Mesodermal cell (in vitro differentiated cells): ENCODE measurements at regions not wholly inside any gene's neighbourhood (a gene's known extent, or its start where the extent isn't known, plus 50 kb on each side); places are given as distances from the start of the nearest gene placed in this dataset.

ENCODE experiments used
- H3K27ac ChIP-seq: 2 replicates; pipeline ENCODE4 v1.7.0; 2013; ENCODE audit warnings: mild to moderate bottlenecking, low read depth, low read length, moderate library complexity; ENCODE audit not compliant: severe bottlenecking
- H3K36me3 ChIP-seq: 2 replicates; pipeline ENCODE4 v1.7.1; 2013; ENCODE audit warnings: mild to moderate bottlenecking, low read length, moderate library complexity; ENCODE audit not compliant: control insufficient read depth, insufficient read depth
- H3K4me1 ChIP-seq: one replicate; pipeline ENCODE4 v1.7.1; 2013; ENCODE audit warnings: mild to moderate bottlenecking, low read length; ENCODE audit not compliant: insufficient read depth, control insufficient read depth, poor library complexity, severe bottlenecking
- H3K4me3 ChIP-seq: 2 replicates; pipeline ENCODE4 v1.7.0; 2013; ENCODE audit warnings: low read length, control low read depth, mild to moderate bottlenecking; ENCODE audit not compliant: insufficient read depth, poor library complexity, severe bottlenecking; ENCODE audit errors: extremely low read depth
- H3K9me3 ChIP-seq: 2 replicates; pipeline ENCODE4 v1.7.1; 2013; ENCODE audit warnings: mild to moderate bottlenecking, low read length, moderate library complexity; ENCODE audit not compliant: control insufficient read depth
- WGBS, 2 experiments: methylation state at CpG; one replicate each; pipeline ENCODE4 v1.1.5; 2013; ENCODE audit warnings: missing lambda C conversion rate in 2 of 2; ENCODE audit not compliant: insufficient coverage in 2 of 2; 5-methylcytosine and 5-hydroxymethylcytosine counted together

DNA sequence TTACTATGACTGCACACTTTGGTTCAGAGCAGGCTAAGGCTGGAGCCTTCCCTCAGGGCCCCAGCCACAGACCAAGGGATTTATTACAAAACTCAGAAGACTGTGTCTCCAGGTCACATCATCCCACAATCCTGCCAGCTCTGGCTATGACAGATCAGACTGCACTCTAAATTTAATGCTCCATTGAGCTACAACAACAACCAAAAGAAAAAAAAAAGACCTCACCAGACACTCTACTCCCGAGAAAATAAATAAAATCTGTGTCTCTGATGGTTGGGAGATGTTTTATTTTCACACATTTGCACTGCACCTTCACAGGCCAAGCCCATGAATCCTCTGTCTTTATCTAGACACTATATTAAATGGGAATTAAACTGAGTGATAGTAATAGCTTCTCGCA lies 50.8 kb upstream of the CTNNB1 start:
- no peaks in the 10 kb centered on the region for H3K4me1 ChIP-seq
- WGBS, 2 experiments, result 100% methylated on average over 1 of the region's 2 CpGs; no CpG with 5 or more reads in 1 of the 2 experiments
- no peaks in the 10 kb centered on the region for H3K9me3 ChIP-seq
- no peak overlapping the region for H3K4me3 ChIP-seq
- H3K27ac ChIP-seq, result no peak overlapping the region
- H3K36me3 ChIP-seq, result no peaks in the 10 kb centered on the region

- WGBS, 2 experiments, result 67 to 77% methylated on average over 4 of the region's 4 CpGs
- Histone ChIP-seq H3K9me3 (no peaks in the 10 kb centered on the region), H3K4me1 (no peaks in the 10 kb centered on the region), H3K4me3 (no peak overlapping the region), H3K27ac (no peak overlapping the region), H3K36me3 (no peaks in the 10 kb centered on the region)
These were observed 50.4 kb upstream of the CTNNB1 start for GRCh38 chr3:41148901-41149300.
